HEK293T (cell line): ENCODE measurements at regions not wholly inside any gene's neighbourhood (a gene's known extent, or its start where the extent isn't known, plus 50 kb on each side); places are given as distances from the start of the nearest gene placed in this dataset.

Experiments used
- ARNT ChIP-seq: fragments of 450-650 bp; IDR thresholded peaks from 2 replicates; pipeline ENCODE4 v1.6.1; 2017; ENCODE audit warnings: mild to moderate bottlenecking
- BHLHE40 ChIP-seq: fragments of 450-650 bp; IDR thresholded peaks from 2 replicates; pipeline ENCODE4 v1.6.1; 2016; ENCODE audit warnings: mild to moderate bottlenecking, moderate library complexity, borderline replicate concordance
- CTBP1 ChIP-seq: fragments of 450-650 bp; IDR thresholded peaks from 2 replicates; pipeline ENCODE4 v1.6.1; 2016; ENCODE audit warnings: borderline replicate concordance
- ELF4 ChIP-seq: fragments of 450-650 bp; IDR thresholded peaks from 2 replicates; pipeline ENCODE4 v1.6.1; 2017; ENCODE audit warnings: antibody characterized with exemption
- FOXA1 ChIP-seq: fragments of 450-650 bp; IDR thresholded peaks from 2 replicates; pipeline ENCODE4 v1.6.1; 2016; ENCODE audit warnings: mild to moderate bottlenecking
- FOXM1 ChIP-seq: fragments of 450-650 bp; IDR thresholded peaks from 2 replicates; pipeline ENCODE4 v1.6.1; 2017; ENCODE audit warnings: mild to moderate bottlenecking, borderline replicate concordance
- HDGF ChIP-seq: fragments of 450-650 bp; IDR thresholded peaks from 2 replicates; pipeline ENCODE4 v1.6.1; 2017; ENCODE audit warnings: antibody characterized with exemption, borderline replicate concordance
- NFRKB ChIP-seq: fragments of 450-650 bp; IDR thresholded peaks from 2 replicates; pipeline ENCODE4 v1.6.1; 2016; ENCODE audit warnings: mild to moderate bottlenecking, moderate library complexity
- PKNOX1 ChIP-seq: fragments of 450-650 bp; IDR thresholded peaks from 2 replicates; pipeline ENCODE4 v1.6.1; 2016
- SP1 ChIP-seq: fragments of 450-650 bp; IDR thresholded peaks from 2 replicates; pipeline ENCODE4 v1.6.1; 2017
- SUZ12 ChIP-seq: fragments of 450-650 bp; IDR thresholded peaks from 2 replicates; pipeline ENCODE4 v1.6.1; 2016; ENCODE audit warnings: mild to moderate bottlenecking
- TARDBP ChIP-seq: fragments of 450-650 bp; IDR thresholded peaks from 2 replicates; pipeline ENCODE4 v1.6.1; 2016
- ZNF384 ChIP-seq: fragments of 450-650 bp; IDR thresholded peaks from 2 replicates; pipeline ENCODE4 v1.6.1; 2016

GRCh38 chr19:32130332-32130731, 215.1 kb upstream of the ZNF507 start:
- TF ChIP-seq BHLHE40 (no peak), ARNT (no peak), ELF4 (no peak), FOXA1 (no peak), ZNF384 (no peak), NFRKB (no peak), SP1 (no peak), FOXM1 (no peak), CTBP1 (no peak), SUZ12 (no peak), TARDBP (no peak), HDGF (no peak), PKNOX1 (no peak)
